Hippocampal formation (tissue), 2 donors: ENCODE measurements at regions not wholly inside any gene's neighbourhood (a gene's known extent, or its start where the extent isn't known, plus 50 kb on each side); places are given as distances from the start of the nearest gene placed in this dataset.
"Not testable (repeated sequence)": the region's sequence is repeated elsewhere in the genome, so short reads cannot be mapped to it uniquely, and the experiment has no call there.

Experiments
- DNase-seq, 2 donors: peaks; one replicate each; lab custom pipeline; 2025; lab: John Stamatoyannopoulos, UW

GRCh38 chr4:84379917-84380641 lies 119.0 kb downstream of the NKX6-1 start:
- DNase-seq: no peak

GRCh38 chr4:84378983-84379382 lies 120.1 kb downstream of the NKX6-1 start:
- DNase-seq: no peak

GRCh38 chr4:84378356-84378755 lies 120.7 kb downstream of the NKX6-1 start:
- DNase-seq: no peak

GRCh38 chr4:84366907-84367306 lies 132.2 kb downstream of the NKX6-1 start:
- DNase-seq: no peak

- DNase-seq: no peak
These were observed 132.9 kb downstream of the NKX6-1 start for GRCh38 chr4:84366161-84366560.

- DNase-seq: no peak
These were observed 136.0 kb downstream of the NKX6-1 start for GRCh38 chr4:84362896-84363655.

- DNase-seq: no peak
These were observed 156.9 kb downstream of the NKX6-1 start for GRCh38 chr4:84342161-84342560.

GRCh38 chr4:84341559-84341958 lies 157.5 kb downstream of the NKX6-1 start:
- no peak for DNase-seq

- DNase-seq: no peak
These were observed 160.7 kb downstream of the NKX6-1 start for GRCh38 chr4:84338367-84338766.

GRCh38 chr4:84336964-84337705 lies 162.0 kb downstream of the NKX6-1 start:
- DNase-seq: no peak

- DNase-seq: no peak
These were observed 171.6 kb downstream of the NKX6-1 start for GRCh38 chr4:84327526-84327925.

- no peak for DNase-seq
These were observed 173.5 kb downstream of the NKX6-1 start for GRCh38 chr4:84325625-84326024.

- DNase-seq: peak in 1 of 2 donors; percentile 2
These were observed 174.5 kb downstream of the NKX6-1 start for GRCh38 chr4:84324303-84325245.

GRCh38 chr4:84319124-84319523 lies 180.0 kb downstream of the NKX6-1 start:
- DNase-seq: no peak

GRCh38 chr4:84317513-84317912 lies 181.6 kb downstream of the NKX6-1 start:
- no peak for DNase-seq

GRCh38 chr4:84312426-84313012 lies 186.6 kb downstream of the NKX6-1 start:
- no peak for DNase-seq

GRCh38 chr4:84309191-84309590 lies 189.9 kb downstream of the NKX6-1 start:
- DNase-seq: no peak

GRCh38 chr4:84298719-84299254 lies 200.3 kb downstream of the NKX6-1 start:
- DNase-seq: not testable (repeated sequence)

- DNase-seq: no peak
These were observed 200.9 kb downstream of the NKX6-1 start for GRCh38 chr4:84298023-84298718.

GRCh38 chr4:84291969-84292368 lies 207.1 kb downstream of the NKX6-1 start:
- DNase-seq: no peak
